Liver (tissue), 8 donors: ENCODE measurements at regions not wholly inside any gene's neighbourhood (a gene's known extent, or its start where the extent isn't known, plus 50 kb on each side); places are given as distances from the start of the nearest gene placed in this dataset.

ENCODE experiments used
- DNase-seq: peaks from one replicate; pipeline ENCODE4 v3.0.0-alpha.2; 2017; ENCODE audit warnings: low spot score
- H3K27ac ChIP-seq, 2 donors: one replicate each; pipeline ENCODE4 v1.7.0; 2013; ENCODE audit warnings: inconsistent platforms in 2 of 2, low read length in 2 of 2, control low read depth in 1 of 2, low read depth in 1 of 2, mild to moderate bottlenecking in 1 of 2
- H3K27me3 ChIP-seq, 4 donors: one replicate each; pipeline versions ENCODE4 v1.6.1 to v1.7.0; 2013; ENCODE audit warnings: low read length in 3 of 4, inconsistent platforms in 1 of 4, mild to moderate bottlenecking in 1 of 4, moderate library complexity in 1 of 4; ENCODE audit not compliant: control insufficient read depth in 4 of 4, insufficient read depth in 4 of 4
- H3K36me3 ChIP-seq, 4 donors: one replicate each; pipeline versions ENCODE4 v1.6.1 to v1.7.0; 2013; ENCODE audit warnings: low read length in 3 of 4, mild to moderate bottlenecking in 3 of 4, low read depth in 1 of 4, moderate library complexity in 1 of 4; ENCODE audit not compliant: control insufficient read depth in 4 of 4, insufficient read depth in 3 of 4
- H3K4me1 ChIP-seq, 4 donors: one replicate each; pipeline versions ENCODE4 v1.6.1 to v1.7.0; 2013; ENCODE audit warnings: low read length in 3 of 4, mild to moderate bottlenecking in 3 of 4, moderate library complexity in 1 of 4; ENCODE audit not compliant: control insufficient read depth in 4 of 4, insufficient read depth in 4 of 4
- H3K4me3 ChIP-seq, 3 donors: one replicate each; pipeline versions ENCODE4 v1.6.1 to v1.7.0; 2013; ENCODE audit warnings: low read length in 3 of 3, control low read depth in 1 of 3, low read depth in 1 of 3, mild to moderate bottlenecking in 1 of 3
- H3K9ac ChIP-seq, 2 donors: one replicate each; pipeline ENCODE4 v1.7.0; 2013; ENCODE audit warnings: low read length in 2 of 2, mild to moderate bottlenecking in 2 of 2, moderate library complexity in 2 of 2, control low read depth in 1 of 2, low read depth in 1 of 2
- H3K9me3 ChIP-seq, 4 donors: one replicate each; pipeline versions ENCODE4 v1.6.1 to v1.7.0; 2013; ENCODE audit warnings: low read length in 3 of 4; ENCODE audit not compliant: control insufficient read depth in 4 of 4
- EGR1 ChIP-seq, 2 donors: IDR thresholded peaks; 2 replicates each; pipeline ENCODE4 v1.6.1; 2016 to 2018; ENCODE audit warnings: antibody characterized with exemption in 2 of 2, low read depth in 2 of 2
- FOXA1 ChIP-seq: IDR thresholded peaks from 2 replicates; pipeline ENCODE4 v1.6.1; 2016; ENCODE audit warnings: antibody characterized with exemption
- GABPA ChIP-seq, 2 donors: IDR thresholded peaks in 1 of 2; conservative IDR thresholded peaks in 1 of 2; 2 replicates each; pipeline ENCODE4 v1.6.1; 2016; ENCODE audit warnings: antibody characterized with exemption in 2 of 2, mild to moderate bottlenecking in 1 of 2, moderate library complexity in 1 of 2
- HNF4A ChIP-seq, 2 donors: conservative IDR thresholded peaks; 2 replicates each; pipeline ENCODE4 v1.6.1; 2016; ENCODE audit warnings: antibody characterized with exemption in 2 of 2, mild to moderate bottlenecking in 2 of 2
- HNF4G ChIP-seq: IDR thresholded peaks from 2 replicates; pipeline ENCODE4 v1.6.1; 2016; ENCODE audit warnings: antibody characterized with exemption
- NR2F2 ChIP-seq: IDR thresholded peaks from 2 replicates; pipeline ENCODE4 v1.6.1; 2016; ENCODE audit warnings: antibody characterized with exemption
- RAD21 ChIP-seq, 2 donors: IDR thresholded peaks; 2 replicates each; pipeline ENCODE4 v1.6.1; 2016; ENCODE audit warnings: antibody characterized with exemption in 2 of 2, mild to moderate bottlenecking in 2 of 2
- RXRA ChIP-seq, 2 donors: IDR thresholded peaks; 2 replicates each; pipeline ENCODE4 v1.6.1; 2017 to 2018; ENCODE audit warnings: antibody characterized with exemption in 2 of 2, mild to moderate bottlenecking in 1 of 2
- TAF1 ChIP-seq: conservative IDR thresholded peaks from 2 replicates; pipeline ENCODE4 v1.6.1; 2016; ENCODE audit warnings: antibody characterized with exemption, mild to moderate bottlenecking
- YY1 ChIP-seq: IDR thresholded peaks from 2 replicates; pipeline ENCODE4 v1.6.1; 2016; ENCODE audit warnings: antibody characterized with exemption, mild to moderate bottlenecking
- WGBS: extraction: QIAGEN DNeasy Blood & Tissue Kit; methylation state at CpG from one replicate; pipeline ENCODE4 v1.1.7; 2013; 5-methylcytosine and 5-hydroxymethylcytosine counted together
- TF ChIP-seq, protein P1 (sequence below): IDR thresholded peaks from 2 replicates; pipeline ENCODE4 v1.6.1; 2016; ENCODE audit warnings: antibody characterized with exemption
- TF ChIP-seq, protein P2 (sequence below): IDR thresholded peaks from 2 replicates; pipeline ENCODE4 v1.6.1; 2016; ENCODE audit warnings: antibody characterized with exemption
- TF ChIP-seq, protein P3 (sequence below): fragments of 150-350 bp; IDR thresholded peaks from 2 replicates; pipeline ENCODE4 v1.5.1; 2017; ENCODE audit warnings: improper control_type of control experiment, low read depth, low read length; ENCODE audit not compliant: missing input control
- TF ChIP-seq, protein P4 (sequence below): IDR thresholded peaks from 2 replicates; pipeline ENCODE4 v1.6.1; 2016; ENCODE audit warnings: antibody characterized with exemption, mild to moderate bottlenecking
- TF ChIP-seq, protein P5 (sequence below): IDR thresholded peaks from 2 replicates; pipeline ENCODE4 v1.6.1; 2016; ENCODE audit warnings: antibody characterized with exemption
- donor health status: healthy.
- donor health status: healthy.
- donor health status: healthy.
- donor health status: healthy.
- donor health status: healthy.

DNA sequence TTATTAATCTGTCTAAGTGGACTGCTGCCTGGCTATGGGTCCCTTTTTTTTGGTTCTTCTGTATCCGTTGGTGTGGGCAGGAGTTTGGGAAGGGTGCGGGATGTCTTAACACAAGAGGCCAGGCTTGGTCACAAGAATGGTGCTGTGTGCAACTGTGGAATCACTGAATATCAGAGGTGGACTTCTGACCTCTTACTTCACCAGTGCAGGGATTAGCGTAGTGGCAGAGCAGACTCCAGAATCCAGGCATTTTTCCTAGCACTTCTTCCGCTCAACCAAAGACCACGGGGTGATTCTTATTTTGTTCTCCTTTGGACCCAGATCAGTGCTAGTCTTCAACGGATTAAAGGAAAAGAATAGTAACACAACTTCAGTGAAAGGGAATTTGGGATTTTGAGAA lies 254.3 kb upstream of the TNP1 start (continued):
- TF ChIP-seq, protein P1, sequence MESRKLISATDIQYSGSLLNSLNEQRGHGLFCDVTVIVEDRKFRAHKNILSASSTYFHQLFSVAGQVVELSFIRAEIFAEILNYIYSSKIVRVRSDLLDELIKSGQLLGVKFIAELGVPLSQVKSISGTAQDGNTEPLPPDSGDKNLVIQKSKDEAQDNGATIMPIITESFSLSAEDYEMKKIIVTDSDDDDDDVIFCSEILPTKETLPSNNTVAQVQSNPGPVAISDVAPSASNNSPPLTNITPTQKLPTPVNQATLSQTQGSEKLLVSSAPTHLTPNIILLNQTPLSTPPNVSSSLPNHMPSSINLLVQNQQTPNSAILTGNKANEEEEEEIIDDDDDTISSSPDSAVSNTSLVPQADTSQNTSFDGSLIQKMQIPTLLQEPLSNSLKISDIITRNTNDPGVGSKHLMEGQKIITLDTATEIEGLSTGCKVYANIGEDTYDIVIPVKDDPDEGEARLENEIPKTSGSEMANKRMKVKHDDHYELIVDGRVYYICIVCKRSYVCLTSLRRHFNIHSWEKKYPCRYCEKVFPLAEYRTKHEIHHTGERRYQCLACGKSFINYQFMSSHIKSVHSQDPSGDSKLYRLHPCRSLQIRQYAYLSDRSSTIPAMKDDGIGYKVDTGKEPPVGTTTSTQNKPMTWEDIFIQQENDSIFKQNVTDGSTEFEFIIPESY: no peak
- TF ChIP-seq, protein P2, sequence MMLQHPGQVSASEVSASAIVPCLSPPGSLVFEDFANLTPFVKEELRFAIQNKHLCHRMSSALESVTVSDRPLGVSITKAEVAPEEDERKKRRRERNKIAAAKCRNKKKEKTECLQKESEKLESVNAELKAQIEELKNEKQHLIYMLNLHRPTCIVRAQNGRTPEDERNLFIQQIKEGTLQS: no peak

DNA sequence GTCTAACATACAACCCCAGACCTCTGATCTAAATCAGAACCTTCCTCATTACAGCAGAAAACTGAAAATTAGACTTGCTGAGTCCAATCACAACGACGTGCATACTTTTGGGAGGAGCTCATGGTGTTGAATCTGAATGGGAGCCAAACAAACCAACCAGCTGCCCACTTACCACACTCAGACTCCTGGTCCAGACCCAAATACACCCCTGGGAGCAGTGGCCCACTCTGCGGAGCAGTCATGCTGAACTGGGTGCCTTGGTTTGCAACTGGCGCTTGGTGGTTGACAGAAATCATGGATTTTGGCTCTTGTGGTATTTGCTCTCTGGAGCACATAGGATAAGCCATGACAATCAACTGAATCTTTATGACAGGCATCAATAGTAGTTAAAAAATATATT lies 253.6 kb upstream of the TNP1 start:
- Histone ChIP-seq H3K9me3 (no peaks in the 10 kb centered on the region), H3K4me1 (no peaks in the 10 kb centered on the region), H3K36me3 (no peaks in the 10 kb centered on the region), H3K27me3 (no peaks in the 10 kb centered on the region), H3K9ac (no peak overlapping the region), H3K27ac (no peak overlapping the region), H3K4me3 (no peak overlapping the region)
- TF ChIP-seq, protein P1: no peak
- TF ChIP-seq, protein P2: no peak
- WGBS: 96% methylated on average over 4 of the region's 4 CpGs
- no peak for DNase-seq

DNA sequence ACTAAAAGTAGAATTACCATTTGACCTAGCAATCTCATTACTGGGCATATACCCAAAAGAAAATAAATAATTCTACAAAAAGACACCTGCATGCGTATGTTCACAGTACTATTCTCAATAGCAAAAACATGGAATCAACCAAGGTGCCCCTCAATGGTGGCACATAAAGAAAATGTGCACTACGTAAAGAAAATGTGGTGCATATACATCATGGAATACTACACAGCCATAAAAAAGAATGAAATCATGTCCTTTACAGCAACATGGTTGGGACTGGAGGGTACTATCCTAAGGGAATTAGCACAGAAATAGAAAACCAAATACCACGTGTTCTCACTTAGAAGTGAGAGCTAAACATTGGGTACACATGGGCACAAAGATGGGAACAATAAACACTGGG lies 250.7 kb upstream of the TNP1 start:
- H3K9ac ChIP-seq: no peak overlapping the region
- DNase-seq: no peak
- TF ChIP-seq HNF4G: no peak
- TF ChIP-seq, protein P3, sequence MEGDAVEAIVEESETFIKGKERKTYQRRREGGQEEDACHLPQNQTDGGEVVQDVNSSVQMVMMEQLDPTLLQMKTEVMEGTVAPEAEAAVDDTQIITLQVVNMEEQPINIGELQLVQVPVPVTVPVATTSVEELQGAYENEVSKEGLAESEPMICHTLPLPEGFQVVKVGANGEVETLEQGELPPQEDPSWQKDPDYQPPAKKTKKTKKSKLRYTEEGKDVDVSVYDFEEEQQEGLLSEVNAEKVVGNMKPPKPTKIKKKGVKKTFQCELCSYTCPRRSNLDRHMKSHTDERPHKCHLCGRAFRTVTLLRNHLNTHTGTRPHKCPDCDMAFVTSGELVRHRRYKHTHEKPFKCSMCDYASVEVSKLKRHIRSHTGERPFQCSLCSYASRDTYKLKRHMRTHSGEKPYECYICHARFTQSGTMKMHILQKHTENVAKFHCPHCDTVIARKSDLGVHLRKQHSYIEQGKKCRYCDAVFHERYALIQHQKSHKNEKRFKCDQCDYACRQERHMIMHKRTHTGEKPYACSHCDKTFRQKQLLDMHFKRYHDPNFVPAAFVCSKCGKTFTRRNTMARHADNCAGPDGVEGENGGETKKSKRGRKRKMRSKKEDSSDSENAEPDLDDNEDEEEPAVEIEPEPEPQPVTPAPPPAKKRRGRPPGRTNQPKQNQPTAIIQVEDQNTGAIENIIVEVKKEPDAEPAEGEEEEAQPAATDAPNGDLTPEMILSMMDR: no peak
- TF ChIP-seq, protein P4, sequence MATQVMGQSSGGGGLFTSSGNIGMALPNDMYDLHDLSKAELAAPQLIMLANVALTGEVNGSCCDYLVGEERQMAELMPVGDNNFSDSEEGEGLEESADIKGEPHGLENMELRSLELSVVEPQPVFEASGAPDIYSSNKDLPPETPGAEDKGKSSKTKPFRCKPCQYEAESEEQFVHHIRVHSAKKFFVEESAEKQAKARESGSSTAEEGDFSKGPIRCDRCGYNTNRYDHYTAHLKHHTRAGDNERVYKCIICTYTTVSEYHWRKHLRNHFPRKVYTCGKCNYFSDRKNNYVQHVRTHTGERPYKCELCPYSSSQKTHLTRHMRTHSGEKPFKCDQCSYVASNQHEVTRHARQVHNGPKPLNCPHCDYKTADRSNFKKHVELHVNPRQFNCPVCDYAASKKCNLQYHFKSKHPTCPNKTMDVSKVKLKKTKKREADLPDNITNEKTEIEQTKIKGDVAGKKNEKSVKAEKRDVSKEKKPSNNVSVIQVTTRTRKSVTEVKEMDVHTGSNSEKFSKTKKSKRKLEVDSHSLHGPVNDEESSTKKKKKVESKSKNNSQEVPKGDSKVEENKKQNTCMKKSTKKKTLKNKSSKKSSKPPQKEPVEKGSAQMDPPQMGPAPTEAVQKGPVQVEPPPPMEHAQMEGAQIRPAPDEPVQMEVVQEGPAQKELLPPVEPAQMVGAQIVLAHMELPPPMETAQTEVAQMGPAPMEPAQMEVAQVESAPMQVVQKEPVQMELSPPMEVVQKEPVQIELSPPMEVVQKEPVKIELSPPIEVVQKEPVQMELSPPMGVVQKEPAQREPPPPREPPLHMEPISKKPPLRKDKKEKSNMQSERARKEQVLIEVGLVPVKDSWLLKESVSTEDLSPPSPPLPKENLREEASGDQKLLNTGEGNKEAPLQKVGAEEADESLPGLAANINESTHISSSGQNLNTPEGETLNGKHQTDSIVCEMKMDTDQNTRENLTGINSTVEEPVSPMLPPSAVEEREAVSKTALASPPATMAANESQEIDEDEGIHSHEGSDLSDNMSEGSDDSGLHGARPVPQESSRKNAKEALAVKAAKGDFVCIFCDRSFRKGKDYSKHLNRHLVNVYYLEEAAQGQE: no peak
- TF ChIP-seq EGR1 (IDR thresholded peaks at IDR 0.05; ENCODE audit: low read depth in 2 of 2): no peak
- TF ChIP-seq GABPA (IDR thresholded peaks at IDR 0.05 in 1 of 2, conservative IDR thresholded peaks at IDR 0.05 in 1 of 2): no peak
- no peak for TF ChIP-seq NR2F2
- no peak for TF ChIP-seq RAD21 (IDR thresholded peaks at IDR 0.05)
- TF ChIP-seq RXRA (IDR thresholded peaks at IDR 0.05): no peak
- TF ChIP-seq, protein P5, sequence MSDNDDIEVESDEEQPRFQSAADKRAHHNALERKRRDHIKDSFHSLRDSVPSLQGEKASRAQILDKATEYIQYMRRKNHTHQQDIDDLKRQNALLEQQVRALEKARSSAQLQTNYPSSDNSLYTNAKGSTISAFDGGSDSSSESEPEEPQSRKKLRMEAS: no peak
- TF ChIP-seq FOXA1: no peak
- no peak for TF ChIP-seq HNF4A (conservative IDR thresholded peaks at IDR 0.05)
- TF ChIP-seq YY1: no peak
- TF ChIP-seq, protein P1: no peak
- TF ChIP-seq, protein P2: no peak
- no peak for TF ChIP-seq TAF1
- no peak overlapping the region for H3K4me3 ChIP-seq
- WGBS: 85% methylated on average over 3 of the region's 3 CpGs
- no peak overlapping the region for H3K27ac ChIP-seq
- H3K36me3 ChIP-seq: no peaks in the 10 kb centered on the region
- no peaks in the 10 kb centered on the region for H3K4me1 ChIP-seq
- H3K9me3 ChIP-seq: no peaks in the 10 kb centered on the region
- no peaks in the 10 kb centered on the region for H3K27me3 ChIP-seq
